IMR-90 (cell line): ENCODE measurements at regions not wholly inside any gene's neighbourhood (a gene's known extent, or its start where the extent isn't known, plus 50 kb on each side); places are given as distances from the start of the nearest gene placed in this dataset.

Experiments
- CEBPB ChIP-seq: IDR thresholded peaks from 2 replicates; pipeline ENCODE4 v1.6.1; 2012; ENCODE audit warnings: low read depth, low read length, improper control_type of control experiment
- CHD1 ChIP-seq: IDR thresholded peaks from 2 replicates; pipeline ENCODE4 v1.6.1; 2012; ENCODE audit warnings: low read depth, low read length, improper control_type of control experiment
- CTCF ChIP-seq: conservative IDR thresholded peaks from 2 replicates; pipeline ENCODE4 v1.5.1; 2012; ENCODE audit warnings: mild to moderate bottlenecking, low read depth, low read length, improper control_type of control experiment
- ELK1 ChIP-seq: fragments of 150-350 bp; IDR thresholded peaks from 2 replicates; pipeline ENCODE4 v1.6.1; 2016; ENCODE audit warnings: low read depth, mild to moderate bottlenecking, low read length, moderate library complexity, borderline replicate concordance
- FOS ChIP-seq: fragments of 150-350 bp; IDR thresholded peaks from 2 replicates; pipeline ENCODE4 v1.6.1; 2016; ENCODE audit warnings: low read depth, low read length
- MAZ ChIP-seq: IDR thresholded peaks from 2 replicates; pipeline ENCODE4 v1.6.1; 2012; ENCODE audit warnings: low read depth, mild to moderate bottlenecking, low read length, improper control_type of control experiment, moderate library complexity, borderline replicate concordance
- MXI1 ChIP-seq: IDR thresholded peaks from 2 replicates; pipeline ENCODE4 v1.6.1; 2012; ENCODE audit warnings: low read depth, mild to moderate bottlenecking, low read length, moderate library complexity, borderline replicate concordance
- POLR2A ChIP-seq: IDR thresholded peaks from 2 replicates; pipeline ENCODE4 v1.6.1; 2012; ENCODE audit warnings: mild to moderate bottlenecking, low read depth, low read length
- RAD21 ChIP-seq: IDR thresholded peaks from 2 replicates; pipeline ENCODE4 v1.6.1; 2012; ENCODE audit warnings: low read length, improper control_type of control experiment
- RCOR1 ChIP-seq: IDR thresholded peaks from 2 replicates; pipeline ENCODE4 v1.6.1; 2012; ENCODE audit warnings: mild to moderate bottlenecking, low read length, improper control_type of control experiment; ENCODE audit not compliant: insufficient replicate concordance
- RFX5 ChIP-seq: IDR thresholded peaks from 2 replicates; pipeline ENCODE4 v1.8.0; 2012; ENCODE audit warnings: low read depth, mild to moderate bottlenecking, low read length, moderate library complexity
- SMC3 ChIP-seq: fragments of 150-350 bp; IDR thresholded peaks from 2 replicates; pipeline ENCODE4 v1.6.1; 2016; ENCODE audit warnings: low read depth, mild to moderate bottlenecking, antibody characterized with exemption, low read length, moderate library complexity

GRCh38 chr2:5839550-5839949 lies 147.4 kb downstream of the SOX11 start:
- TF ChIP-seq CTCF (no peak), RCOR1 (no peak), POLR2A (no peak), CHD1 (no peak), MXI1 (no peak), RFX5 (no peak), ELK1 (no peak), RAD21 (no peak), FOS (no peak), MAZ (no peak), CEBPB (no peak), SMC3 (no peak)
